Natural killer cell (primary cell): ENCODE measurements at regions not wholly inside any gene's neighbourhood (a gene's known extent, or its start where the extent isn't known, plus 50 kb on each side); places are given as distances from the start of the nearest gene placed in this dataset.
"Not testable (repeated sequence)": the region's sequence is repeated elsewhere in the genome, so short reads cannot be mapped to it uniquely, and the experiment has no call there.

Experiments used
- ATAC-seq, 3 donors: fragments of 150-1000 bp in 2 of 3; fragments of 200-7000 bp in 1 of 3; cut with Tn5 transposase; 1 replicate in 1 of 3; 2 replicates in 2 of 3; pipeline ENCODE4 v1.10.0; 2021; ENCODE audit warnings: mild to moderate bottlenecking in 2 of 3, moderate library complexity in 2 of 3
- DNase-seq, 2 donors: peaks; one replicate each; pipeline versions ENCODE4 v3.0.0 to v3.0.0-alpha.2; 2013 to 2021; ENCODE audit warnings: mixed read lengths in 1 of 2
- H3K27ac ChIP-seq: one replicate; pipeline ENCODE4 v1.5.1; 2013; ENCODE audit warnings: mild to moderate bottlenecking, low read length
- H3K27me3 ChIP-seq: one replicate; pipeline ENCODE4 v1.6.1; 2013; ENCODE audit warnings: low read length; ENCODE audit not compliant: control insufficient read depth, insufficient read depth
- H3K36me3 ChIP-seq: one replicate; pipeline ENCODE4 v1.6.1; 2013; ENCODE audit warnings: low read length; ENCODE audit not compliant: control insufficient read depth, insufficient read depth
- H3K4me1 ChIP-seq: one replicate; pipeline ENCODE4 v1.6.1; 2013; ENCODE audit warnings: low read length; ENCODE audit not compliant: control insufficient read depth, insufficient read depth
- H3K4me3 ChIP-seq: one replicate; pipeline ENCODE4 v1.5.1; 2013; ENCODE audit warnings: low read length
- H3K9me3 ChIP-seq: one replicate; pipeline ENCODE4 v1.6.1; 2013; ENCODE audit warnings: low read length; ENCODE audit not compliant: control insufficient read depth, insufficient read depth
- H3K27ac Mint-ChIP-seq, 2 donors: one replicate each; pipeline ENCODE4 v1.8.0; 2022; ENCODE audit warnings: mild to moderate bottlenecking in 2 of 2, mixed read lengths in 2 of 2, moderate library complexity in 1 of 2
- H3K27me3 Mint-ChIP-seq, 2 donors: one replicate each; pipeline ENCODE4 v1.8.0; 2022; ENCODE audit warnings: low read depth in 2 of 2, mixed read lengths in 2 of 2
- H3K36me3 Mint-ChIP-seq: one replicate; pipeline ENCODE4 v1.8.0; 2022; ENCODE audit warnings: mixed read lengths
- H3K4me1 Mint-ChIP-seq, 2 donors: one replicate each; pipeline ENCODE4 v1.8.0; 2022; ENCODE audit warnings: mixed read lengths in 2 of 2
- H3K4me3 Mint-ChIP-seq: one replicate; pipeline ENCODE4 v1.8.0; 2022; ENCODE audit warnings: mild to moderate bottlenecking, moderate library complexity, mixed read lengths
- H3K9me3 Mint-ChIP-seq, 2 donors: one replicate each; pipeline ENCODE4 v1.8.0; 2022; ENCODE audit warnings: mixed read lengths in 2 of 2
- CTCF ChIP-seq: fragments of 200-600 bp; IDR thresholded peaks from one replicate; pipeline ENCODE4 v1.8.0; 2022; ENCODE audit warnings: antibody characterized with exemption
- WGBS: methylation state at CpG from one replicate; pipeline ENCODE4 v1.1.7; 2013; ENCODE audit warnings: missing lambda C conversion rate; ENCODE audit not compliant: insufficient coverage; 5-methylcytosine and 5-hydroxymethylcytosine counted together
- intact Hi-C: fragments of 100-400 bp; cut with micrococcal nuclease; formaldehyde crosslinking; loops from one replicate; pipeline ENCODE4 v1.14.2; 2022

DNA sequence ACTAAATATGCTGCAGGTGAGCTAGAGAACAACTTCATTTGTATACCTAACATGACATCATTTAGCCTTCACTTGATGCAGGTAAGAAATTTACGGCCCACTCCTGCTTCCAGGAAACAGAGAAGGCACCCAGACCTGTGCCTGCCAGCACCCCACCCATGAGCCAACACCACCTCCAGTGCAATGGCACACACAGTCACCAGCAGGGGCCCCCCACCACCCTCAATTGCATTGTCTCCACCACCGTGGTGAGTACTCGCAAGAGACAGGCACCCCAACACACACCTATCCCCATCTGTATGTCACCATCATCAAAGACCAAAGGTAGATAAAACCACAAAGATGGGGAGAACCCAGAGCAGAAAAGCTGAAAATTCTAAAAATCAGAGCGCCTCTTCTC, 107.6 kb downstream of the KLHL28 start:
- ATAC-seq (no peak), DNase-seq (peak in 1 of 2 donors; percentile 8)
- Histone ChIP-seq H3K27ac (no peak overlapping the region), H3K4me3 (no peak overlapping the region), H3K9me3 (no peaks in the 10 kb centered on the region), H3K4me1 (no peaks in the 10 kb centered on the region), H3K36me3 (no peaks in the 10 kb centered on the region), H3K27me3 (peaks cover 2% of the 10 kb centered on the region)
- no peaks in the 10 kb centered on the region for H3K36me3 Mint-ChIP-seq
- TF ChIP-seq CTCF = no peak
- H3K4me1 Mint-ChIP-seq = no peaks in the 10 kb centered on the region
- H3K4me3 Mint-ChIP-seq = no peak overlapping the region
- WGBS = 70% methylated on average over 3 of the region's 4 CpGs
- no peak overlapping the region for H3K27ac Mint-ChIP-seq
- H3K27me3 Mint-ChIP-seq = peaks cover 9 to 12% of the 10 kb centered on the region in 2 donors
- H3K9me3 Mint-ChIP-seq = peaks cover 0 to 4% of the 10 kb centered on the region in 2 donors
- intact Hi-C loops = no loop called here

DNA sequence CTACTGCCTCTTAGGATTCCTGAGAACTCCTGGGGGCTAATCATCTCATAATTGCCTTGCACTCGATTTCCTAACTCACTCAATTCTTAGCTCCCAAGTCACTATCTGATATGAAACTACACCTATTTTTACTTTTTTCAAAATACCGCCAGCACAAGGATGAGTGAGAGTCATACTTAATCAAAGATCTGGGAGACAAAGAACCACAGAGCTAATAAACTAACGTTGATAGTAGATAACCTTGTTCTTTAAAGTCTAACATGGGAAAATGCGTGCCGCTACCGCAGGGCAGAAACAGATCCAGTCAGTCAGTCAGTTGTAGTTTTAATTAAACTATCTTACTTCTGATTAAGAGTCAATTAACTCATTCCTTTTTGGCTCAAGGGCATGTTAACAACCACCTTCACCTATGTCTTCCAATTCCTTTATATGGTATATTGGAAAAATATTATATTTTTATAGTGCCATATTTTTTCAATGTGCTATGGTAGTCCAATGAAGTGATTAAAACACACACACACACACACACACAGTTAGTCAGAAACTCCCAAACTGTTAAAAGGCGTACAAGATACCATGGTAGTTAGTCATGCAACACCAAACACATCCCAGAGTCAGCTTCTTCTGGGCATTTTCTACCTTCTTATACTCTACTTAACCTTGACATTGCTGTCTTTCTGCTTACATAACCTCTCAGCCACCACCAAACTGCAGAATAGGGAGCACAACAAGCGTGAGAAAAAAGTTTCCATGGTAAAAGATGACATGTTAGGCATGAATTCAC, 114.0 kb downstream of the KLHL28 start:
- no peak overlapping the region for H3K27ac Mint-ChIP-seq
- intact Hi-C loops = no loop called here

DNA sequence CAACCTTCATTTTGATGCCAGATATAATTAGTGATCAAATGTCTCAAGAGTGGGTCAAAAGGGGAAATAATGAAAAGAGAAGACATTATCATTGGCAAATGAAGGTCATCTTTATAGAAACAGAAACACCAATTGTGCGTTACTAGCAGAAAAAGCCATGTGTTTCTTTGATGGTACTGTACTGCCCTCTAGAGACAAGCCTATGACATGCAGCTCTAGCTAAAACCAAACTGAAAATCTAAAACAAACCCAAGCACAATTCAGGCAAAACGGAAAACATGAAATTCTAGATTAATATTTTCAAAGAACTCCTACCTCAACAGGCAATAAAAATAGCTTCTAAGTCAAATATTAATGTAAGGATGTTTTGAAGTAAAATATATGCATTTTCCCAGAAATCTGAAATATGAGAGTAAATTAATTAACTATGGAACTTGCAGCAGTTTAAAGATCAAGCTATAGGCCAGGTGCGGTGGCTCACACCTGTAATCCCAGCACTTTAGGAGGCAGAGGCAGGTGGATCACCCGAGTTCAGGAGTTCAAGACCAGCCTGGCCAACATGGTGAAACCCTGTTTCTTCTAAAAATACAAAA, 115.4 kb downstream of the KLHL28 start:
- Histone ChIP-seq H3K4me1 (no peaks in the 10 kb centered on the region), H3K27me3 (no peaks in the 10 kb centered on the region), H3K36me3 (no peaks in the 10 kb centered on the region), H3K9me3 (no peaks in the 10 kb centered on the region), H3K27ac (no peak overlapping the region), H3K4me3 (no peak overlapping the region)
- ATAC-seq = peak in 2 of 3 donors; percentile 65 to 67
- TF ChIP-seq CTCF = peak; percentile 71
- H3K27me3 Mint-ChIP-seq = peaks cover 4 to 12% of the 10 kb centered on the region in 2 donors
- H3K4me3 Mint-ChIP-seq = no peak overlapping the region
- no peak overlapping the region for H3K27ac Mint-ChIP-seq
- 40% methylated on average over 3 of the region's 4 CpGs for WGBS
- H3K36me3 Mint-ChIP-seq = no peaks in the 10 kb centered on the region
- no peaks in the 10 kb centered on the region for H3K9me3 Mint-ChIP-seq
- H3K4me1 Mint-ChIP-seq = peaks cover 0 to 5% of the 10 kb centered on the region in 2 donors
- intact Hi-C loops = no loop called here
- peak in 1 of 2 donors; percentile 63 for DNase-seq

More for the DNA sequence above, 114.0 kb downstream of the KLHL28 start:
- H3K4me1 ChIP-seq = no peaks in the 10 kb centered on the region
- ATAC-seq = no peak
- Mint-ChIP-seq H3K4me1 (peaks cover 0 to 5% of the 10 kb centered on the region in 2 donors), H3K9me3 (no peaks in the 10 kb centered on the region), H3K36me3 (no peaks in the 10 kb centered on the region), H3K27me3 (peaks cover 6 to 12% of the 10 kb centered on the region in 2 donors), H3K4me3 (no peak overlapping the region)
- DNase-seq = no peak
- H3K9me3 ChIP-seq = no peaks in the 10 kb centered on the region
- 83% methylated on average over 8 of the region's 8 CpGs for WGBS
- no peaks in the 10 kb centered on the region for H3K36me3 ChIP-seq
- TF ChIP-seq CTCF = no peak
- H3K27me3 ChIP-seq = peaks cover 2% of the 10 kb centered on the region
- no peak overlapping the region for H3K27ac ChIP-seq
- no peak overlapping the region for H3K4me3 ChIP-seq

GRCh38 chr14:44835928-44836327, 125.8 kb downstream of the KLHL28 start:
- not testable (repeated sequence) for H3K27ac Mint-ChIP-seq, H3K4me1 Mint-ChIP-seq, ATAC-seq

More at GRCh38 chr14:44835928-44836327, 125.8 kb downstream of the KLHL28 start:
- peaks cover 5 to 22% of the 10 kb centered on the region in 2 donors for H3K27me3 Mint-ChIP-seq
- H3K4me1 ChIP-seq, DNase-seq, H3K27ac ChIP-seq, H3K36me3 Mint-ChIP-seq, H3K4me3 ChIP-seq, H3K9me3 ChIP-seq, H3K9me3 Mint-ChIP-seq, H3K36me3 ChIP-seq, H3K4me3 Mint-ChIP-seq, H3K27me3 ChIP-seq, intact Hi-C loops: not testable (repeated sequence)
- 85% methylated on average over 7 of the region's 9 CpGs for WGBS
